ENCODE measurements at regions not wholly inside any gene's neighbourhood (a gene's known extent, or its start where the extent isn't known, plus 50 kb on each side); places are given as distances from the start of the nearest gene placed in this dataset.

GRCh38 chr3:25165306-25165705 lies 262.8 kb upstream of the RARB start:
- TF ChIP-seq ZNF350 (tag by site-specific recombination; IDR thresholded peaks at IDR 0.05) (no peak), CTCF (tag by site-specific recombination; IDR thresholded peaks at IDR 0.05) (no peak), ATF2 (tag by site-specific recombination; IDR thresholded peaks at IDR 0.05; ENCODE audit: low read depth) (no peak), ZBTB8A (tag by site-specific recombination; IDR thresholded peaks at IDR 0.05) (no peak), ZNF280D (tag by site-specific recombination; IDR thresholded peaks at IDR 0.05) (no peak), ZNF335 (tag by site-specific recombination; conservative IDR thresholded peaks at IDR 0.05) (no peak), BCL11B (tag by site-specific recombination; IDR thresholded peaks at IDR 0.05; ENCODE audit: low read depth) (no peak), BCL11A (tag by site-specific recombination; IDR thresholded peaks at IDR 0.05; ENCODE audit: low read depth) (no peak), ZNF140 (tag by site-specific recombination; IDR thresholded peaks at IDR 0.05) (no peak)

All from HEK293 (cell line).